Thoracic aorta (tissue), 2 donors: ENCODE measurements at regions not wholly inside any gene's neighbourhood (a gene's known extent, or its start where the extent isn't known, plus 50 kb on each side); places are given as distances from the start of the nearest gene placed in this dataset.
"Not testable (repeated sequence)": the region's sequence is repeated elsewhere in the genome, so short reads cannot be mapped to it uniquely, and the experiment has no call there.

ENCODE experiments used
- ATAC-seq: fragments of 150-250 bp; one replicate; pipeline ENCODE4 v1.8.0; 2017; ENCODE audit warnings: low read depth; ENCODE audit not compliant: insufficient number of reproducible peaks, low FRiP score
- DNase-seq: peaks from one replicate; pipeline ENCODE4 v3.0.0-alpha.2; 2020; ENCODE audit warnings: low spot score
- H3K27ac ChIP-seq, 2 donors: fragments of 200-600 bp; sonication (generic); 1 replicate in 1 of 2; 2 replicates in 1 of 2; pipeline ENCODE4 v1.5.1; 2016; ENCODE audit warnings: mild to moderate bottlenecking in 2 of 2, moderate library complexity in 2 of 2
- H3K27me3 ChIP-seq: fragments of 200-600 bp; sonication (generic); replicated peaks from 2 replicates; pipeline ENCODE4 v1.6.0; 2016; ENCODE audit warnings: mild to moderate bottlenecking; ENCODE audit not compliant: insufficient read depth
- H3K36me3 ChIP-seq: fragments of 200-600 bp; sonication (generic); one replicate; pipeline ENCODE4 v1.5.1; 2016
- H3K4me1 ChIP-seq, 2 donors: fragments of 200-600 bp; sonication (generic); 1 replicate in 1 of 2; 2 replicates in 1 of 2; pipeline versions ENCODE4 v1.5.1 to v1.6.0; 2016; ENCODE audit warnings: low read depth in 2 of 2, mild to moderate bottlenecking in 1 of 2; ENCODE audit not compliant: control insufficient read depth in 1 of 2
- H3K4me3 ChIP-seq: fragments of 200-600 bp; sonication (generic); 2 replicates; pipeline ENCODE4 v1.5.1; 2016; ENCODE audit warnings: mild to moderate bottlenecking
- H3K9me3 ChIP-seq: fragments of 200-600 bp; sonication (generic); 2 replicates; pipeline ENCODE4 v1.5.1; 2016
- CTCF ChIP-seq: fragments of 200-600 bp; sonication (generic); IDR thresholded peaks from one replicate; pipeline ENCODE4 v1.5.1; 2019; ENCODE audit warnings: antibody characterized with exemption

GRCh38 chr3:71983694-71984093, 198.7 kb upstream of the PROK2 start:
- Histone ChIP-seq H3K9me3 (no peaks in the 10 kb centered on the region), H3K4me3 (no peak overlapping the region), H3K27me3 (no peaks in the 10 kb centered on the region), H3K36me3 (no peaks in the 10 kb centered on the region), H3K4me1 (no peaks in the 10 kb centered on the region), H3K27ac (no peak overlapping the region)
- no peak for ATAC-seq
- DNase-seq, result no peak
- TF ChIP-seq CTCF, result no peak

- not testable (repeated sequence) for H3K9me3 ChIP-seq, ATAC-seq
These were observed 197.7 kb upstream of the PROK2 start for GRCh38 chr3:71982506-71983258.

DNA sequence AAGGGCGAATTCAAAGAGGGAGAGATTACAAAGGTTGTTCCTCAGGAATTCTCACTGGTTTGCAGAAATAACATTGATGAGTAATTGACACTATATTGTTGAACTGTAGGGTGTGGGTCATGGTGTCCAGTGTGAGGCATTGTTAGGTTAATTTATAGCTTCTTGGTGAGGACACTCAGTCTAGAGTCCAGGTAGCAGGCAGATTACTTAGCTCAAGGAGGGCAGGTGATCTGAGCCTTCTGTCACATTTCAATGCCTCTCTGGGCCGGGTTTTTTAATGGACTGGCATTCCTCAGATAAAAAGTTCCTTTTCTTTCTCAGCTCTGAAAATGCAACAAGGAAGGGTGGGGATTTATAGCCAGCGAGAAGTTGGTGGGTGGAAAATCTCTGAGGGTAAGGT, 194.2 kb upstream of the PROK2 start:
- Histone ChIP-seq H3K4me3 (no peak overlapping the region), H3K36me3 (no peaks in the 10 kb centered on the region), H3K27ac (no peak overlapping the region), H3K27me3 (no peaks in the 10 kb centered on the region), H3K4me1 (no peaks in the 10 kb centered on the region), H3K9me3 (no peaks in the 10 kb centered on the region)
- TF ChIP-seq CTCF, result no peak
- ATAC-seq (no peak), DNase-seq (no peak)

More at GRCh38 chr3:71982506-71983258, 197.7 kb upstream of the PROK2 start:
- not testable (repeated sequence) for DNase-seq, H3K4me1 ChIP-seq, H3K27ac ChIP-seq, H3K27me3 ChIP-seq, H3K36me3 ChIP-seq, H3K4me3 ChIP-seq

DNA sequence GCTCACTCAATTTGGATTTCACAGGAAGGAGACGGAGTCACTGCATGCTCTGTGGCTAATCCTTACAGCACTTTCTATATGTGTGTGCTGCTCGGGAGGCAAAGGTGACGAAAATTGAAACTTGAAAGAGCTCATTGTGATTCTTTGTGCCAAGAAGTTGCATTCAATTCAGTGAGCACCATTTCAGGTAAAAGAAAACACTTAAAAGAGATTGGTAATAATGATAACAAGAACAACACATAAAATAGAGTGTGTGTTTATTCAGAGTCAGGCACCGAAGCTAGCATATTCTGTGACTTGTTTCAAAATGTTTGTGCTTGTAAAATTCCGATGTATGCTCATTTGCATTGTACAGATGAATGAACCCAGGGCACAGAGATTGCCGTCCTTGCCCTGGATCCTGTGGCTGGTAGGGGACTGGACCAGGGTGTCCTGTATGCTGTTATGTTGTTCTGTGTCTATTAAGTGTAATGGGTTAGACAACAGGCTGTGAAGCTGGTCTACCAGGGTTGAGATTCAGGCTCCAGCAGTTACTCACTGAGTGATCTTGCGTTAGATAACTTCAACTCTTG, 193.3 kb upstream of the PROK2 start:
- Histone ChIP-seq H3K4me3 (no peak overlapping the region), H3K27ac (no peak overlapping the region), H3K9me3 (no peaks in the 10 kb centered on the region), H3K36me3 (no peaks in the 10 kb centered on the region), H3K27me3 (no peaks in the 10 kb centered on the region), H3K4me1 (no peaks in the 10 kb centered on the region)
- no peak for TF ChIP-seq CTCF
- DNase-seq, result no peak
- no peak for ATAC-seq

DNA sequence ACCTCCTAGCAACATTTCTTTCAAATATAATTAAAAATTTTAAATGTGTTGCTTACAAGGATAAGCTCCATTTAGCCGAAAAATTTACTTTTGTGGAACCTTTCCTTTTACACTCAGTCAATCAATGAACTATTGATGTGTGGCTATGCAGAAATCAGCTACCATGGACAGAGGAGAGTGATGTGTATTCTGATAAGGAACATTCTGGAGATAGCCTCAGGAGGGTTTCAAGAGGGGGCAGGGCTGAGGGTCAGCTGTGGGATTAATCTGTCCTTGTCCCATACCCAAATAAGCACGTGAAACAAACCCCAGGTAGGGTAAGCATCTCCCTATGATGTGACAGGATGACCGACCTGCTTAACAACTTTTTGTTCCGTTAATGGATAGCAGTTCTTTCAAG, 192.6 kb upstream of the PROK2 start:
- DNase-seq, result no peak
- Histone ChIP-seq H3K4me3 (no peak overlapping the region), H3K9me3 (no peaks in the 10 kb centered on the region), H3K27me3 (no peaks in the 10 kb centered on the region), H3K4me1 (no peaks in the 10 kb centered on the region), H3K36me3 (no peaks in the 10 kb centered on the region), H3K27ac (no peak overlapping the region)
- no peak for ATAC-seq
- no peak for TF ChIP-seq CTCF
